OCI-LY7 (cell line): ENCODE measurements at regions not wholly inside any gene's neighbourhood (a gene's known extent, or its start where the extent isn't known, plus 50 kb on each side); places are given as distances from the start of the nearest gene placed in this dataset.

Experiments used
- EZH2phosphoT487 ChIP-seq: fragments of 200-600 bp; sonication (generic); IDR thresholded peaks from 2 replicates; pipeline ENCODE4 v1.6.1; 2018; ENCODE audit warnings: low read depth, borderline replicate concordance, mild to moderate bottlenecking, mixed run types, antibody characterized with exemption, low read length, moderate library complexity, mixed read lengths
- TF ChIP-seq, protein P1 (sequence below): fragments of 200-600 bp; sonication (generic); conservative IDR thresholded peaks from 2 replicates; pipeline ENCODE4 v1.5.1; 2014; ENCODE audit warnings: mild to moderate bottlenecking, antibody characterized with exemption, low read length, moderate library complexity, mixed read lengths

DNA sequence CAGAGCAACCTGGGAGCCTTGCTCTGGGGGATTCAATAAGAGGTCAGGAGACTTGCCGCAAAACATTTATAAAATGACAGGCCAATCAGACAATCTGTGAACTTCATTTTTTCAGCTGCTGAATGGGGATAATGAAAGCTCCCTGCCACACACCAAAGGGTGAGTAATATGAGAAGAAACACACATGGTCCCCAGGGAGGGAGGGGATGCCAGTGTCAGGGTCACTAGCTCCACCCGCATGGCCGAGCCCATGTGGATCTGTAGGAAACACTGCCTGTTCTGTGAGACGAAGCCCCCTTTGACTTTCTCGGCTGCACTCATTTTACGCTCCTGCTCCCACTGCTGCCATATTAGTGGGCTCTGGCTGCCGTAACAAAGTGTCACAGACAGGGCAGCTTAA lies 521.0 kb upstream of the RAB6C start:
- TF ChIP-seq, protein P1, sequence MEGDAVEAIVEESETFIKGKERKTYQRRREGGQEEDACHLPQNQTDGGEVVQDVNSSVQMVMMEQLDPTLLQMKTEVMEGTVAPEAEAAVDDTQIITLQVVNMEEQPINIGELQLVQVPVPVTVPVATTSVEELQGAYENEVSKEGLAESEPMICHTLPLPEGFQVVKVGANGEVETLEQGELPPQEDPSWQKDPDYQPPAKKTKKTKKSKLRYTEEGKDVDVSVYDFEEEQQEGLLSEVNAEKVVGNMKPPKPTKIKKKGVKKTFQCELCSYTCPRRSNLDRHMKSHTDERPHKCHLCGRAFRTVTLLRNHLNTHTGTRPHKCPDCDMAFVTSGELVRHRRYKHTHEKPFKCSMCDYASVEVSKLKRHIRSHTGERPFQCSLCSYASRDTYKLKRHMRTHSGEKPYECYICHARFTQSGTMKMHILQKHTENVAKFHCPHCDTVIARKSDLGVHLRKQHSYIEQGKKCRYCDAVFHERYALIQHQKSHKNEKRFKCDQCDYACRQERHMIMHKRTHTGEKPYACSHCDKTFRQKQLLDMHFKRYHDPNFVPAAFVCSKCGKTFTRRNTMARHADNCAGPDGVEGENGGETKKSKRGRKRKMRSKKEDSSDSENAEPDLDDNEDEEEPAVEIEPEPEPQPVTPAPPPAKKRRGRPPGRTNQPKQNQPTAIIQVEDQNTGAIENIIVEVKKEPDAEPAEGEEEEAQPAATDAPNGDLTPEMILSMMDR: no peak
- no peak for TF ChIP-seq EZH2phosphoT487
